SK-N-MC (cell line): ENCODE measurements at regions not wholly inside any gene's neighbourhood (a gene's known extent, or its start where the extent isn't known, plus 50 kb on each side); places are given as distances from the start of the nearest gene placed in this dataset.

Experiments used
- EZH2 ChIP-seq: fragments of 200-600 bp; sonication (generic); IDR thresholded peaks from one replicate; pipeline ENCODE4 v1.6.1; 2017; ENCODE audit warnings: antibody characterized with exemption
- FOXP2 ChIP-seq: optimal IDR thresholded peaks from 2 replicates; pipeline ENCODE3; 2011; ENCODE audit warnings: mild to moderate bottlenecking, moderate library complexity; ENCODE audit not compliant: insufficient read depth; ENCODE audit errors: extremely low read length, control extremely low read depth

GRCh38 chr12:18868717-18869116, 130.8 kb downstream of the CAPZA3 start:
- TF ChIP-seq EZH2 (no peak), FOXP2 (no peak)
